MM.1S (cell line): ENCODE measurements at regions not wholly inside any gene's neighbourhood (a gene's known extent, or its start where the extent isn't known, plus 50 kb on each side); places are given as distances from the start of the nearest gene placed in this dataset.

Experiments
- DNase-seq: peaks from one replicate; pipeline ENCODE4 v3.0.0-alpha.2; 2015
- H2AFZ ChIP-seq: fragments of 300-600 bp; sonication (generic); 2 replicates; pipeline ENCODE4 v1.6.0; 2016; ENCODE audit warnings: antibody characterized with exemption, low read length
- H3F3A ChIP-seq: fragments of 300-600 bp; sonication (generic); 2 replicates; pipeline ENCODE4 v1.6.1; 2016; ENCODE audit warnings: mild to moderate bottlenecking, antibody characterized with exemption, low read length, moderate library complexity, mixed read lengths; ENCODE audit not compliant: insufficient read depth
- H3K27ac ChIP-seq: fragments of 300-600 bp; sonication (generic); 2 replicates; pipeline ENCODE4 v1.5.1; 2016; ENCODE audit warnings: mild to moderate bottlenecking, low read length
- H3K27me3 ChIP-seq: fragments of 300-600 bp; sonication (generic); replicated peaks from 2 replicates; pipeline ENCODE4 v1.6.0; 2016; ENCODE audit warnings: low read length; ENCODE audit not compliant: insufficient read depth
- H3K36me3 ChIP-seq: fragments of 300-600 bp; sonication (generic); replicated peaks from 2 replicates; pipeline ENCODE4 v1.6.1; 2016; ENCODE audit warnings: mild to moderate bottlenecking, low read length, mixed read lengths; ENCODE audit not compliant: insufficient read depth
- H3K4me1 ChIP-seq: fragments of 300-600 bp; sonication (generic); 2 replicates; pipeline ENCODE4 v1.6.1; 2016; ENCODE audit warnings: low read length, mixed read lengths
- H3K4me2 ChIP-seq: fragments of 300-600 bp; sonication (generic); 2 replicates; pipeline ENCODE4 v1.6.0; 2016; ENCODE audit warnings: low read depth, low read length
- H3K4me3 ChIP-seq: fragments of 300-600 bp; sonication (generic); 2 replicates; pipeline ENCODE4 v1.5.1; 2016; ENCODE audit warnings: low read length, mixed read lengths
- H3K79me2 ChIP-seq: fragments of 300-600 bp; sonication (generic); 2 replicates; pipeline ENCODE4 v1.6.1; 2016; ENCODE audit warnings: mixed run types, low read length, mixed read lengths
- H3K9ac ChIP-seq: fragments of 300-600 bp; sonication (generic); 2 replicates; pipeline ENCODE4 v1.6.1; 2016; ENCODE audit warnings: low read length, mixed read lengths
- H3K9me2 ChIP-seq: fragments of 300-600 bp; sonication (generic); replicated peaks from 2 replicates; pipeline ENCODE4 v1.6.1; 2016; ENCODE audit warnings: mild to moderate bottlenecking, low read length, mixed read lengths; ENCODE audit not compliant: insufficient read depth
- H3K9me3 ChIP-seq: fragments of 300-600 bp; sonication (generic); replicated peaks from 2 replicates; pipeline ENCODE4 v1.6.1; 2016; ENCODE audit warnings: mild to moderate bottlenecking, low read length, mixed read lengths; ENCODE audit not compliant: insufficient read depth
- H4K20me1 ChIP-seq: fragments of 300-600 bp; sonication (generic); 2 replicates; pipeline ENCODE4 v1.6.1; 2016; ENCODE audit warnings: mild to moderate bottlenecking, low read length, moderate library complexity, mixed read lengths; ENCODE audit not compliant: insufficient read depth
- CTCF ChIP-seq: fragments of 300-600 bp; sonication (generic); IDR thresholded peaks from 2 replicates; pipeline ENCODE4 v1.5.1; 2016; ENCODE audit warnings: antibody characterized with exemption, low read length, mixed read lengths
- EZH2 ChIP-seq: fragments of 300-600 bp; sonication (generic); optimal IDR thresholded peaks from 2 replicates; pipeline ENCODE3; 2017; ENCODE audit warnings: low read depth, mild to moderate bottlenecking, antibody characterized with exemption, low read length, mixed read lengths
- EZH2phosphoT487 ChIP-seq: fragments of 300-600 bp; sonication (generic); IDR thresholded peaks from 2 replicates; pipeline ENCODE4 v1.6.1; 2018; ENCODE audit warnings: antibody characterized with exemption, low read length

GRCh38 chr2:221911890-221912289 is 339.8 kb upstream of the EPHA4 start:
- Histone ChIP-seq H3K4me3 (no peak overlapping the region), H3F3A (no peaks in the 10 kb centered on the region), H3K27ac (no peak overlapping the region), H3K4me2 (no peak overlapping the region), H2AFZ (no peak overlapping the region), H3K4me1 (no peaks in the 10 kb centered on the region), H3K79me2 (no peaks in the 10 kb centered on the region), H3K27me3 (no peaks in the 10 kb centered on the region), H3K9ac (no peak overlapping the region), H3K36me3 (no peaks in the 10 kb centered on the region), H3K9me3 (no peaks in the 10 kb centered on the region), H4K20me1 (no peaks in the 10 kb centered on the region), H3K9me2 (no peaks in the 10 kb centered on the region)
- DNase-seq: no peak
- TF ChIP-seq EZH2phosphoT487: no peak
- no peak for TF ChIP-seq EZH2
- TF ChIP-seq CTCF: no peak

DNA sequence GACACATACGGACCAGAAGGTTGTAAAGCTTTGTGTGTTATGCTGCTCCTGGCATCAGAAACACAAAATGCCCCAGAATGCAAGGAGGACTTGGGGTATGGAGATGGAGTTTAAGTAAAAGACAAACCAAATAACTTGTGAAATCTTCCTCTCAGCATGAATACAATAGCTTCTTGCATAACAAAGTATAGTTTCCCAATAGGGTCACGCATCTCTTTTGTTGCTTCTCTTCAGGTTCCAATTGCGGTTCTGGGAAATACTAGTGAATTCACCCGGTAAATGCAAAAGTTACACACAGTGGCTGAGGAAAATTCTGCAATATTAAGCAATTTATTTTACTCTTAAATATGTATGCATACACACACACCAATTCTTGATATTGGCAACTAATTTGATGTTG is 339.2 kb upstream of the EPHA4 start:
- H3K9ac ChIP-seq: no peak overlapping the region
- H3K36me3 ChIP-seq: no peaks in the 10 kb centered on the region
- H2AFZ ChIP-seq: no peak overlapping the region
- DNase-seq: no peak
- H3K9me3 ChIP-seq: no peaks in the 10 kb centered on the region
- H3K27me3 ChIP-seq: no peaks in the 10 kb centered on the region
- no peak overlapping the region for H3K4me3 ChIP-seq
- H3F3A ChIP-seq: no peaks in the 10 kb centered on the region
- H3K9me2 ChIP-seq: no peaks in the 10 kb centered on the region
- TF ChIP-seq EZH2phosphoT487: no peak
- TF ChIP-seq EZH2: no peak
- no peak for TF ChIP-seq CTCF
- H4K20me1 ChIP-seq: no peaks in the 10 kb centered on the region
- H3K27ac ChIP-seq: no peak overlapping the region
- H3K79me2 ChIP-seq: no peaks in the 10 kb centered on the region
- H3K4me2 ChIP-seq: no peak overlapping the region
- H3K4me1 ChIP-seq: no peaks in the 10 kb centered on the region

DNA sequence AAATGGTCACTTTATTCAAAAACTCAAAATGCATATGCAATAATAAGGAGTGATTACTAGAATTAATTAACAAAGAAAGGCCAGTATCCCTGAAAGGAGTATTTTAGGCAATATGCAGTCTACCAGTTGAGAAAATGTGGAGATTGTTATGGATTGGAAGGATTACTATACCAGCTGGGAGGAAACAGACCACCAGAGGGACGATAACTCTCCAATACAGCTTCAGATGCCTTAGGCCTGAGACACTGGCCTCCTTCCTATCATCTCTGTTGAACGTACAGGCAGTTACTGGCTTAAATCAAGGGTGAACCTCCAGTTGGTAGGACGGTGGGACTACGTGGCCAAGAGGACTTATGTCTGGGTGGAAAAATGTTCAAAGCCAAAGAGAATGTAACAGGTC is 336.4 kb upstream of the EPHA4 start:
- H3K9me3 ChIP-seq: no peaks in the 10 kb centered on the region
- H3K79me2 ChIP-seq: no peaks in the 10 kb centered on the region
- no peak overlapping the region for H2AFZ ChIP-seq
- H3K4me2 ChIP-seq: no peak overlapping the region
- no peak for TF ChIP-seq EZH2phosphoT487
- no peaks in the 10 kb centered on the region for H3F3A ChIP-seq
- no peaks in the 10 kb centered on the region for H3K4me1 ChIP-seq
- H3K9me2 ChIP-seq: no peaks in the 10 kb centered on the region
- H3K36me3 ChIP-seq: no peaks in the 10 kb centered on the region
- H3K4me3 ChIP-seq: no peak overlapping the region
- H4K20me1 ChIP-seq: no peaks in the 10 kb centered on the region
- no peaks in the 10 kb centered on the region for H3K27me3 ChIP-seq
- H3K27ac ChIP-seq: no peak overlapping the region
- no peak for DNase-seq
- no peak overlapping the region for H3K9ac ChIP-seq

DNA sequence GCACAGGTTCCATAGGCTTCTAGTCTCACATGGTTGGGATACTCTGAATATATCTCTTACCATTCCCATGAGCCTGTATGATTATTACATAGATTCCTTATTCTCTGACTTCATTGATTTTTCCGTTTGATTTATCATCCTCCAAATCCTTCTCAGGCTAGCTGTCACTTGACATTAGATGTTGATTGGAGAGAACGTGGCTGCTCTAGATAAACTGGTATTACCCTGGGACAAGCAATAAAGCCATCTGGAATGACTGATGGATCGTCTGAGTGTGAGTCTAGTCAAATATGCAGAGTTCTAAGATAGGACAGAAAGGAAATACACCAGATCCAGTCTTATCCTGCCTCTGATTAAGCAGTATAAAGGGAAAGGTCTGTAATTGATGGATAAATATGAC is 325.6 kb upstream of the EPHA4 start:
- Histone ChIP-seq H2AFZ (no peak overlapping the region), H3K4me2 (no peak overlapping the region), H3K27ac (no peak overlapping the region), H3K4me3 (no peak overlapping the region), H4K20me1 (no peaks in the 10 kb centered on the region), H3K27me3 (no peaks in the 10 kb centered on the region), H3F3A (no peaks in the 10 kb centered on the region), H3K36me3 (no peaks in the 10 kb centered on the region), H3K9ac (no peak overlapping the region), H3K79me2 (no peaks in the 10 kb centered on the region), H3K9me2 (no peaks in the 10 kb centered on the region), H3K9me3 (no peaks in the 10 kb centered on the region), H3K4me1 (no peaks in the 10 kb centered on the region)
- TF ChIP-seq EZH2: no peak
- no peak for TF ChIP-seq EZH2phosphoT487
- no peak for TF ChIP-seq CTCF
- no peak for DNase-seq
